Naive thymus-derived CD4-positive, alpha-beta T cell (primary cell): ENCODE measurements at regions not wholly inside any gene's neighbourhood (a gene's known extent, or its start where the extent isn't known, plus 50 kb on each side); places are given as distances from the start of the nearest gene placed in this dataset.

Experiments used
- ATAC-seq: fragments of 150-1000 bp; cut with Tn5 transposase; 2 replicates; pipeline ENCODE4 v1.10.0; 2021; ENCODE audit warnings: mild to moderate bottlenecking, moderate library complexity
- CTCF ChIA-PET: fragments of 350-600 bp; sonication (Branson Sonifier 250); formaldehyde crosslinking; loops from one replicate; lab custom pipeline; 2021; ENCODE audit warnings: antibody characterized with exemption; lab: Charles Lee
- POLR2A ChIA-PET: fragments of 350-600 bp; sonication (Branson Sonifier 250); formaldehyde crosslinking; loops from one replicate; lab custom pipeline; 2021; ENCODE audit warnings: antibody characterized with exemption, inconsistent platforms; lab: Charles Lee
- DNase-seq, 9 donors: peaks; one replicate each; pipeline versions ENCODE4 v3.0.0 to v3.0.0-alpha.2; 2020 to 2022; ENCODE audit warnings: mixed read lengths in 1 of 9
- H3K27ac ChIP-seq: one replicate; pipeline ENCODE4 v1.7.0; 2013; ENCODE audit warnings: mild to moderate bottlenecking, low read depth, low read length, moderate library complexity
- H3K27me3 ChIP-seq, 2 donors: one replicate each; pipeline ENCODE4 v1.7.0; 2013; ENCODE audit warnings: low read length in 2 of 2, mild to moderate bottlenecking in 2 of 2, moderate library complexity in 2 of 2; ENCODE audit not compliant: control insufficient read depth in 2 of 2, insufficient read depth in 2 of 2
- H3K36me3 ChIP-seq, 3 experiments: 1 replicate in 2 of 3; 2 replicates in 1 of 3; pipeline ENCODE4 v1.7.0; 2013; ENCODE audit warnings: low read length in 3 of 3, mild to moderate bottlenecking in 3 of 3, moderate library complexity in 1 of 3; ENCODE audit not compliant: insufficient read depth in 3 of 3, control insufficient read depth in 2 of 3
- H3K4me1 ChIP-seq, 2 donors: one replicate each; pipeline ENCODE4 v1.7.0; 2013; ENCODE audit warnings: low read length in 2 of 2, mild to moderate bottlenecking in 2 of 2, moderate library complexity in 1 of 2; ENCODE audit not compliant: control insufficient read depth in 2 of 2, insufficient read depth in 2 of 2
- H3K4me3 ChIP-seq: 2 replicates; pipeline ENCODE4 v1.7.0; 2013; ENCODE audit warnings: mild to moderate bottlenecking, low read length
- H3K9me3 ChIP-seq, 3 experiments: 1 replicate in 2 of 3; 2 replicates in 1 of 3; pipeline ENCODE4 v1.7.0; 2013; ENCODE audit warnings: low read length in 3 of 3; ENCODE audit not compliant: control insufficient read depth in 2 of 3
- H3K27ac Mint-ChIP-seq, 9 donors: one replicate each; pipeline ENCODE4 v1.8.0; 2020 to 2022; ENCODE audit warnings: mixed read lengths in 9 of 9, mild to moderate bottlenecking in 8 of 9, moderate library complexity in 5 of 9, inconsistent platforms in 2 of 9
- H3K27me3 Mint-ChIP-seq, 5 donors: one replicate each; pipeline ENCODE4 v1.8.0; 2021 to 2022; ENCODE audit warnings: mixed read lengths in 5 of 5, mild to moderate bottlenecking in 1 of 5
- H3K36me3 Mint-ChIP-seq, 5 donors: one replicate each; pipeline ENCODE4 v1.8.0; 2020 to 2022; ENCODE audit warnings: mixed read lengths in 5 of 5, mild to moderate bottlenecking in 3 of 5, inconsistent platforms in 1 of 5
- H3K4me1 Mint-ChIP-seq, 7 donors: one replicate each; pipeline ENCODE4 v1.8.0; 2020 to 2022; ENCODE audit warnings: mixed read lengths in 7 of 7, mild to moderate bottlenecking in 3 of 7, inconsistent platforms in 1 of 7
- H3K4me3 Mint-ChIP-seq, 10 donors: one replicate each; pipeline ENCODE4 v1.8.0; 2020 to 2022; ENCODE audit warnings: mild to moderate bottlenecking in 10 of 10, mixed read lengths in 10 of 10, moderate library complexity in 6 of 10, inconsistent platforms in 2 of 10
- H3K9me3 Mint-ChIP-seq, 11 donors: one replicate each; pipeline ENCODE4 v1.8.0; 2020 to 2022; ENCODE audit warnings: mixed read lengths in 11 of 11, mild to moderate bottlenecking in 4 of 11, inconsistent platforms in 1 of 11, moderate library complexity in 1 of 11
- intact Hi-C, 2 donors: fragments of 100-400 bp; cut with micrococcal nuclease; formaldehyde crosslinking; loops; one replicate each; pipeline ENCODE4 v1.15.1; 2023

DNA sequence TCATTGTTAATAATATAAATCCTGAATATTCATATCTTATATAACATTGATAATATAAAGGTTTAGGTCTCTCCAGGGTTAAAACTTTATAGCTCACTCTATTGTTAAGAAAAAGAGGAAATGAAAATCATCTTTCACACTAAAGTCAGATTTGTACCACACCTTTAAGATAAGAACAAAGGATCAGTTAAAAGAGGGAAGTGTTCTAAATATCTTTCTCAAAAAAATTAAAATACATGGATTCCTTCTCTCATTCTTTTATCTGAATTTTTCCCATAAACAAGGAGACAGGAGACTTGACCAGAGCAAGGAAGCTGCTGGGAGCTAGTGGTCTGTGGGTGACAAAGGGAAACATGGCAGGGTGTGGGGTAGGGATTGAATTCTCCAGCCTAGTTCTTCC, 323.0 kb upstream of the CPXCR1 start:
- ChIA-PET POLR2A (no interaction called here), CTCF (no interaction called here)
- Histone ChIP-seq H3K4me1 (no peaks in the 10 kb centered on the region), H3K9me3 (no peaks in the 10 kb centered on the region), H3K4me3 (no peak overlapping the region), H3K36me3 (no peaks in the 10 kb centered on the region), H3K27me3 (no peaks in the 10 kb centered on the region), H3K27ac (no peak overlapping the region)
- H3K9me3 Mint-ChIP-seq, result no peaks in the 10 kb centered on the region
- H3K4me3 Mint-ChIP-seq, result no peak overlapping the region
- no peaks in the 10 kb centered on the region for H3K36me3 Mint-ChIP-seq
- H3K4me1 Mint-ChIP-seq, result no peaks in the 10 kb centered on the region
- intact Hi-C loops, result no loop called here
- H3K27ac Mint-ChIP-seq, result no peak overlapping the region
- H3K27me3 Mint-ChIP-seq, result no peaks in the 10 kb centered on the region
- ATAC-seq (no peak), DNase-seq (no peak)

DNA sequence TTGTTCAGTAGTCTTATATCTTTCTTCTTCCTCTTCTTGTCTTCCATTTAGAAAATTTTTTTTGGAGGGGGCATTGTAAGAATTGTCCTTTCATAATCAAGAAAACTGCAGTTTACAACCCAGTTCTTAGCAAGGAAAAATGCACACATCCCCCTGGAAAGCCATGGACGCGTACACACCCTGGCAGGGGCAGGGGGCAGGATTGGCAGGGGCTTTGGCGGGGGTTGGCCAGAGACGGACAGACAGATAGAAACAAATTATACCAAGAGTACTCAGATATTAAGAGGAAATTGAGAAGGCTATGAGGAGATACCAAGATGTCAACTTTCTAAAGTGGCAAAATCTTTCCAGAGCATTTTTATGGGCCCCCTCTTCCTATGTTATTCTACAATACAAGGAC, 322.5 kb upstream of the CPXCR1 start:
- no peak overlapping the region for H3K4me3 ChIP-seq
- intact Hi-C loops, result no loop called here
- H3K4me1 ChIP-seq, result no peaks in the 10 kb centered on the region
- ChIA-PET CTCF (no interaction called here), POLR2A (no interaction called here)
- H3K9me3 ChIP-seq, result no peaks in the 10 kb centered on the region
- no peaks in the 10 kb centered on the region for H3K27me3 Mint-ChIP-seq
- H3K4me1 Mint-ChIP-seq, result no peaks in the 10 kb centered on the region
- no peak for ATAC-seq
- H3K9me3 Mint-ChIP-seq, result no peaks in the 10 kb centered on the region
- H3K36me3 Mint-ChIP-seq, result no peaks in the 10 kb centered on the region
- no peak overlapping the region for H3K27ac ChIP-seq
- no peak overlapping the region for H3K4me3 Mint-ChIP-seq
- no peaks in the 10 kb centered on the region for H3K27me3 ChIP-seq
- no peak overlapping the region for H3K27ac Mint-ChIP-seq
- H3K36me3 ChIP-seq, result no peaks in the 10 kb centered on the region
- DNase-seq, result no peak

DNA sequence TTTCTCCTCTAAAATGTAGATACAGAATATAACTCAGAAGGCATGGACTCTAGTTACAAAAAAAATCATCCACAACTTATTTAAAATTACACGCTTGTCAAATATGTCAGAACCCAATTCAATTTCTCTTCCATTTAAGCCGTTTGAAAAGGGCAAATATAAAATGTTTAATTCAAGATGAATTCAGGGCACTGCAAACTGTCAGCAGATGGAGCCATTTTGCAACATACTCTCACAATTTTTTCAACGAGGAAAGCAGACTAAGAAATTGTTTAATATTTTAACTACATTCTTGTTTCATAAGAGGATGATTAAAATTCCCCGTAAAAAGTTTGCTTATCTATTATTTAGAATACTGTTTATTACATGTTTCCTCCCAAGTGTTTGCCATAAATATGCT, 321.3 kb upstream of the CPXCR1 start:
- no peaks in the 10 kb centered on the region for H3K4me1 Mint-ChIP-seq
- no peaks in the 10 kb centered on the region for H3K36me3 ChIP-seq
- no peak overlapping the region for H3K4me3 ChIP-seq
- POLR2A ChIA-PET, result no interaction called here
- H3K36me3 Mint-ChIP-seq, result no peaks in the 10 kb centered on the region
- no peak overlapping the region for H3K27ac ChIP-seq
- intact Hi-C loops, result no loop called here
- ATAC-seq (no peak), DNase-seq (no peak)
- CTCF ChIA-PET, result no interaction called here
- no peaks in the 10 kb centered on the region for H3K27me3 Mint-ChIP-seq
- no peaks in the 10 kb centered on the region for H3K9me3 Mint-ChIP-seq
- no peaks in the 10 kb centered on the region for H3K4me1 ChIP-seq
- H3K27me3 ChIP-seq, result no peaks in the 10 kb centered on the region
- no peak overlapping the region for H3K27ac Mint-ChIP-seq
- no peaks in the 10 kb centered on the region for H3K9me3 ChIP-seq
- H3K4me3 Mint-ChIP-seq, result no peak overlapping the region

DNA sequence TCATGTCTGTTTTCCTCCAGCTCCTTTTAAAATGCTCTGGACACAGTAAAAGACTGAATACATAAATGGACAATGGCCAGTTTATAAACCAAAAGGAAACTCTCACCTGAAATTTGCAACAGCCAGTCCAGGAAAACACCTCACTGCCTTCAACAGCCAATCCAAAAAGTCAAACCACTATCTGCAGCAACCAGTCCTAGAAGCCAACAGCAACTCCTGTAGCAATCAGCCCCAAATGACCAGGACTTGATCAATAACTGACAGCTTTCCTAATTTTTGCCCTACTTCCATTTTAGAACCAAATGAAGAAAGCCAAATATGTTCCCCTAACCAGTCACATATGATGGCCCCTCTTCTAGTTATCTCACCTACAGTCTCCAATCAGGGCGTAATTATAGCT, 309.5 kb upstream of the CPXCR1 start:
- POLR2A ChIA-PET, result no interaction called here
- no peak overlapping the region for H3K27ac Mint-ChIP-seq
- peaks cover 0 to 2% (median 0%) of the 10 kb centered on the region in 7 donors for H3K4me1 Mint-ChIP-seq
- Histone ChIP-seq H3K27me3 (no peaks in the 10 kb centered on the region), H3K27ac (no peak overlapping the region), H3K4me3 (no peak overlapping the region), H3K4me1 (no peaks in the 10 kb centered on the region), H3K9me3 (no peaks in the 10 kb centered on the region), H3K36me3 (no peaks in the 10 kb centered on the region)
- ATAC-seq, result no peak
- intact Hi-C loops, result no loop called here
- no peaks in the 10 kb centered on the region for H3K36me3 Mint-ChIP-seq
- CTCF ChIA-PET, result no interaction called here
- peaks cover 0 to 10% (median 3%) of the 10 kb centered on the region in 11 donors for H3K9me3 Mint-ChIP-seq
- no peak for DNase-seq
- no peaks in the 10 kb centered on the region for H3K27me3 Mint-ChIP-seq
- H3K4me3 Mint-ChIP-seq, result no peak overlapping the region

DNA sequence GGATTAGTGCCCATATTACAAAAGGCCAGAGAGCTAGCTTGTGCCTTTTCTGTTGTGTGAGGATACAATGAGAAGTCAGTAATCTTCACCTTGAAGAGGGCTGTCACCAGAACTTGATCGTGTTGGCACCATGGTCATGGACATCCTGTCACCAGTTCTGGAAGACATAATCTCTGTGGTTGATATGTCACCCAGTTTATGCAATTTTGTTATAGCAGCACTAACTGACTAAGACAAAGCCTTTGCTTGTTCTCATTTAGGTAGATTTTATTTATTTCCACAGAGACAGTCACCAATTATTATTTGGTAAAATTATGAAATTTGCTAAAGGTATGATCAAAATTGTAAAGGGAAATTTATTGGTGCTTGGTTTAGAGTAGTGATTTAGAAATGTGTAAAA, 308.8 kb upstream of the CPXCR1 start:
- H3K4me1 ChIP-seq, result no peaks in the 10 kb centered on the region
- Mint-ChIP-seq H3K27me3 (no peaks in the 10 kb centered on the region), H3K9me3 (peaks cover 0 to 12% (median 3%) of the 10 kb centered on the region in 11 donors), H3K36me3 (no peaks in the 10 kb centered on the region), H3K27ac (no peak overlapping the region), H3K4me3 (no peak overlapping the region), H3K4me1 (peaks cover 0 to 2% (median 0%) of the 10 kb centered on the region in 7 donors)
- no peak for ATAC-seq
- H3K9me3 ChIP-seq, result no peaks in the 10 kb centered on the region
- ChIA-PET CTCF (no interaction called here), POLR2A (no interaction called here)
- no peak overlapping the region for H3K4me3 ChIP-seq
- DNase-seq, result no peak
- H3K27me3 ChIP-seq, result no peaks in the 10 kb centered on the region
- intact Hi-C loops, result no loop called here
- H3K36me3 ChIP-seq, result no peaks in the 10 kb centered on the region
- H3K27ac ChIP-seq, result no peak overlapping the region

DNA sequence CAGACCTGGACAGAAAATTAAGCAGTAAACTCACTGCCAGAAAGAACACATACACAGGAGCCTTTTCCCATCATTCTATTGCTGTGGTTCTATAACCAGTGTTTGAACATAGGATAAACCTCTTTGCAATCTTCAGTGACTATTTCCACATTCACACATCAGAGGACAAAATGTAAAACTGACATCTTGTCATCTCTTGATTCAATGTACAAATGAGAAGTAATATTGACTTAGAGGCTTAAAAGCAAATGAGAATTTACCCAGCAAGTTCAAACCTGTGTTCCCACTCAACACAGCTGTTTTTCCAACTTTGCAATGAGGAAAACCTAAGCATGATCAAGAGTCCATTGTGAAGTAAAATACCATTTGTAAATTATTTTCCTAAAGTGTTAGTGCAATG, 307.1 kb upstream of the CPXCR1 start:
- no peaks in the 10 kb centered on the region for H3K27me3 Mint-ChIP-seq
- CTCF ChIA-PET, result no interaction called here
- POLR2A ChIA-PET, result no interaction called here
- intact Hi-C loops, result no loop called here
- Histone ChIP-seq H3K36me3 (no peaks in the 10 kb centered on the region), H3K27ac (no peak overlapping the region), H3K4me3 (no peak overlapping the region), H3K27me3 (no peaks in the 10 kb centered on the region), H3K9me3 (no peaks in the 10 kb centered on the region), H3K4me1 (no peaks in the 10 kb centered on the region)
- ATAC-seq (no peak), DNase-seq (no peak)
- peaks cover 0 to 12% (median 3%) of the 10 kb centered on the region in 11 donors for H3K9me3 Mint-ChIP-seq
- no peaks in the 10 kb centered on the region for H3K4me1 Mint-ChIP-seq
- no peaks in the 10 kb centered on the region for H3K36me3 Mint-ChIP-seq
- no peak overlapping the region for H3K27ac Mint-ChIP-seq
- no peak overlapping the region for H3K4me3 Mint-ChIP-seq
